ENCODE measurements at regions not wholly inside any gene's neighbourhood (a gene's known extent, or its start where the extent isn't known, plus 50 kb on each side); places are given as distances from the start of the nearest gene placed in this dataset.

DNA sequence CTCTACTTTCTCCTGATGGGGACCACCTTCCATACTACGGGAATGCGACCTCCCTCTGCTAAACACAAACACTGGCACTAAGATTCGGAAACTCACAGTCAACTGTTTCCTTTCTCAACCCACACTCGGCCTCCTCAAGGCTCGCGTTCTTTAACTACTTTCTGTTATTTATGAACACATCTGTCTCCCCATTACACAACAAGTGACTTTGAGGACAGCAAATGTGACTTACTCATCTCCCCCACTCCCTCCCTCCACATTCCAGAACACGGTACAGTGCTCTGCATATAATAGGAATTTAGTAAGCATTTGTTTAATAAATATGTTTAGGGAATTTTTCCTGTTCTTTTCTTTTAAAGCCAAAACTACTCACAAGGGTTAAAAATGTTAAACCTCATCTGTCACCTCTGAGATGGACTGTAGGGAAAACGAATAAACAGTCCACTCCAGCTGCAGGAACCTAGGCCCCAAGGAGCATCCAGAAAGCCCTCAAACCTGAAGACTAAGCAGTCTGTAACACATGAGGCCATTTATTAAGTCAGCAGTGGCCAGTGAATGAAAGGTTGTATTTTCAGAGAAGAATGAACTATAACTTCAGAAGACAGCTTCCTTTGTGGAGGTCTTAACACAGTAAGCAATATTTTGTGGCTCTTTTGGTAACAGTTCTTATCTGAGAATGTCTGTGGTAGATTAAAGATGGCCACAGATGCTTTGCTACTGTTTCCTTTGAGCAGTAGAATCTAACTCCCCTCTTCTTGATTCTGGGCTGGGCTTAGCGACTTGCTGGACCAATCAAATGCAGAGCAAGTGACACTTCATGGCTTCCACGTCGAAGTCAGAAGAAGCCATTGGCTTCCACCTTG lies 209.6 kb upstream of the DTNBP1 start:
- TF ChIP-seq ZNF274 (IDR thresholded peaks at IDR 0.05; ENCODE audit: low read depth, low read length): no peak
- H3K4me3 ChIP-seq (ENCODE audit: low read length): no peak overlapping the region

DNA sequence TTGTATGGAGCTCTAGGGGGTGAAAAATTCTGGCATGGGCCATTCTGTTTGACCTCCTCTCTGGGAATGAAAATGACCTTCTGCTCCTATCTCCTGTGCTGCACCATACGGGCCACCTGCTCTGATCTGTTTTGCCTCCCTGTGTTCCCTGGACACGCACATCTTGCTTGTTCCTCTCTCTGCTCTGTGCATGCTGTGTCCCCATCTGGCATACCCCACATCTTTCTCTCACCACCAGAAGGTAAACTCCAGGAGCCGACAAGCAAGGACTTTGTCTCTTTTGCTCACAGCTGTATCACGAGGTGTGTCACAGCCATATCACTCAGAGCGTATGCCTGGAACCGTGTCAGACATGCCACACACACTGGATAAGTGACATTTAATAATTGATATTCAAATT lies 208.4 kb upstream of the DTNBP1 start:
- H3K4me3 ChIP-seq (ENCODE audit: low read length): no peak overlapping the region
- no peak for TF ChIP-seq ZNF274 (IDR thresholded peaks at IDR 0.05; ENCODE audit: low read depth, low read length)

DNA sequence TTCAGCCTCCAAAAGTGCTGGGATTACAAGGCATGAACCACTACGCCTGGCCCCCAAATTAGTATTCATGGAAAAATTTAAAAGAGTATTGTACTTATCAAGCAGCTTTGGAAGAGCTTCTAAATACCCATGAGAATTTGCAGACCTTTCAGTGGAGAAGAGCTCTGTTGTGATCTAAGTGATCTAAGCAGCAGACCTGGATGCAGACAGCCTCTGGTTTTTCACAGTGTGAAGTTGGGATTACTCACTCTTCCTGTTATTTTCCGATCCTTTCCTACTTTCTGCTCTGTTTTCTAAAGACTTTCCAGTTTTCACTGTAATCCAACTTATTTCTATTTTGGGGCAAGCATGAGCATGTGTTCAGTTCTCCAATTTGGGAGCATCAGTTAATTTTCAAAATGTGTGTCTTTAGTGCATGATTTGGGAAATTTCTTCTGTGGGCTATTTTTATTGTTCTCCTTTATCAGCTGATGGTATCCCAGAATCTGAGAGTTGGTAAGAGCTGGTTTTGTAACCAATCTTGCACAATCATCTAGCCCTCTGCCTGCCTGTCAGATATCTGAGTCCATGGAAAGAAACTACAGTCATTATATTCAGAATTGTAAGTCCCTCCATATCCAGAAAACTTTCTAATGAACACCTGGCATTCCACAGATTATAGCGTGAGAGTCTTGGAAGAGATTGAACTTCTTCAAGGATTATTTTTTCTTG lies 207.7 kb upstream of the DTNBP1 start:
- H3K4me3 ChIP-seq (ENCODE audit: low read length): no peak overlapping the region
- TF ChIP-seq ZNF274 (IDR thresholded peaks at IDR 0.05; ENCODE audit: low read depth, low read length): no peak

DNA sequence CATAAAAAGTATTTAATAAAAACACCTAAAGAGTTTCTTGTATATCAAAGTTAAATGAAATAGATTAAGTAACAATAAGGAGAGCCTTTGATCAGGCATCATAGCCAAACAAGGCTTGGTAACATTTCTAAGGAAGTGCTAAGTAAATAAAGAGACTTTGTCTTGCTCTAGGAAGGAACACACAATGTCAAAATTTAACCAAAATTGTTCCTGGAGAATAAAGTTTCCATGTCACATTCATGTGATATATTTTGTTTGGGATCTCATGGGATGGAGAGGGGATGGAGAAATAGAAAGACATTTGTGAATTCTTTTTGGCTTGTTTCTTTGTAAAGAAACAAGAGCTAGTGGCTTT lies 201.9 kb upstream of the DTNBP1 start:
- H3K4me3 ChIP-seq (ENCODE audit: low read length): no peak overlapping the region
- TF ChIP-seq ZNF274 (IDR thresholded peaks at IDR 0.05; ENCODE audit: low read depth, low read length): no peak

DNA sequence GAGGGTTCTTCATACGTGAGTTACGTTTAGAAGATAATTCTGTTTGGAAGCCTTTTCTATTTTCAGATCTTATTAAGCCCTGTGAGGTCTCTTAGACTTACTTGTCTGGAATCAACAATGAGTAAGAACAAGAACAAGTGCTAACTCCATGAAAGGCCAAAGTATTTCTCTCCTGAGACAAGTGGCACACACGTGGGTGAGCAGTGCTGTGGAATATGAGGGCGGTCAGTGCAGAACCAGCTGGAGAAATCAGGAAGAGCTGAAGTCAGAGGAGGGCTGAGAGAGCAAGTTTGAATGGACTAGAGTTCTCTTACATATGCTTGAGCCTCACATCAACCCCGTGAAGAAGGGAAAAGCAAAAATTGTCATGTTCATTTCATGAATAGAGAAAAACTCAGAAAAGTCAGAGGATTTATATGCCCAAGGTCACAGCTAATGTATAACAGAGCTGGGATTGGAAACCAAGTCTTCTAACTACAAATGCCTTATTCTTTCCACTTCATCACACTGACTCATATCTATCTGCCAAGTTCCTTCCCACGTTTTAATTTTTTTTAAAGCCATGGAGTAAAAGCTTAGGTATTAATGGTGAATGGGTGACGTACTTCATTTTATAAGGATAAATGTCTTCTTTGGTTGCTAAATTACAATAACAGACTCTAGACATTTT lies 201.3 kb upstream of the DTNBP1 start:
- H3K4me3 ChIP-seq (ENCODE audit: low read length): no peak overlapping the region
- TF ChIP-seq ZNF274 (IDR thresholded peaks at IDR 0.05; ENCODE audit: low read depth, low read length): no peak

DNA sequence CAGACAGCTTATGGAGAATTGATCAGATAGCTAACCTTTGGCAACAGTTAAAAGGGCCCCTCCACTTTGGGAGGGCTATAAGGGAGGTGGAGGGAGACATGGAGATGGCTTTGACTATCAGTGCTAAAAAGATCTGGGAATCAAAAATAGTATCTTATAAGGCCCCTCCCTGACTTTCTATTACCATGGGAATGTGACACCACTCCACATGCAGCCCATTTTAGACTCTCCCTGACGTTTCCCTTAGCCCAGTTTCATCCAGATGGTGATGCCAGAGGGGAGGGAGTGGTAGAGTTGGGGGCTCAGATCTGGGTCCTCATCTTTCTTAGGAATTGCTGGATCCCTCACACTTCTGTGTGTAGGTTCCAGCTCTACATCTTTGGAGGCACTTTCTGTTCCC lies 200.0 kb upstream of the DTNBP1 start:
- no peak overlapping the region for H3K4me3 ChIP-seq (ENCODE audit: low read length)
- TF ChIP-seq ZNF274 (IDR thresholded peaks at IDR 0.05; ENCODE audit: low read depth, low read length): no peak

DNA sequence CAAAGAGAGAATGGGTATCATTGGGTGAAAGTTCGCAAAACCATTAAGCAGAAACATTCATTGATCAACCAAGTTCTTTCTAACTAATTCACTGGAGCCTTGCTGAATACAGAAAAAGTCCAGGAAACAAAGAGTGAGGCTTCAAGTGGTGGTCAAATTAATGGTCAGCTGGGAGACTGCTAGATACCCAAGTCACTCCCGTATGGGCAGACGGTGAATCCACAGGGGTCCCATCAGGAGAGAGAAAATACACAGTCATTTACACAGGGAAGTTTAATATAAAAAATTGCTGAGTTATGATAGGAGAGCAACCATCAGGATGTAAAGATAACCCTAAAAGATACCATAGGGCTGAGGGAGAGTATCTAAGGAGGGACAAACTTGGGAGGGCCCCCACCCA lies 198.7 kb upstream of the DTNBP1 start:
- no peak for TF ChIP-seq ZNF274 (IDR thresholded peaks at IDR 0.05; ENCODE audit: low read depth, low read length)
- H3K4me3 ChIP-seq (ENCODE audit: low read length): no peak overlapping the region

DNA sequence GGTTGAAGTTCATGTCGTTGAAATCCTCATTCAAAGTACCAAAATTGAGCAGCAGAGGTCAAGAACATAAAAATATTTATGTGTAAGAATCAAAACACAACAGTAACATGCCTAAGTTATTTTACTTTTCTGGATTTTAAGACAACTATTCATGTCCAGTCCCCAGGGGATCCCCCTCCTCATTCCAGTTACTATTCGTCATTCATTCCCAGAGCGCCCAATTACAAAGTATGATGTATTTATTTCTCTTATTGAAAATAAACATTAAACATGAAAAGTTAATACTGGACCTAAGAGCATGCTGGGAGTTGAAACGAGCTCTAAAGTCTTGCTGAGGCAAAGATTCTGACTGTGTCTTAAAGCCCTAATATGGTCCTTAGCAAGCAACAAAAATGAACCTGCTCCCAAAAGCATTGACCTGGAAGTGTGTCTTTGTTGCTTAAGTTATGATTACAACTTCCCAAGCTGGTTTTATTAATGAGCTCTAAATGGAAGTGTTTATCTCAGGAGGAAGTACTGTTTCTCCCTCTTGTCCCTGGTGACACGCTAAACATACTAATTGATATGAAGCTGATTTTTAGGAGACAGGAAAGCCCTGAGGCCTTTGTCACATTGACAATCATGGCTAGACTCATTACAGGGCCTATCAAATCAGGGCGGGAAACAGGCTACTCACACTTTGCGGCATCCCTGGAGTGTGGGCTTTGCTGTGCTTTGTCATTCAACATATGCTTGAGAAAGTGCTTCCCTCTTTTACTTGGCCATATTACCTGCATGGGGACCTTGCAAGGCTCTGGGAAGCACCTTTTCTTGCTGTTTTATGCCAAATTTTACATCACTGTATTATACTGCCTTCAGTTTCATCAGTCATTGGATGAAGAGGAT lies 192.2 kb upstream of the DTNBP1 start:
- H3K4me3 ChIP-seq (ENCODE audit: low read length): no peak overlapping the region
- TF ChIP-seq ZNF274 (IDR thresholded peaks at IDR 0.05; ENCODE audit: low read depth, low read length): no peak

DNA sequence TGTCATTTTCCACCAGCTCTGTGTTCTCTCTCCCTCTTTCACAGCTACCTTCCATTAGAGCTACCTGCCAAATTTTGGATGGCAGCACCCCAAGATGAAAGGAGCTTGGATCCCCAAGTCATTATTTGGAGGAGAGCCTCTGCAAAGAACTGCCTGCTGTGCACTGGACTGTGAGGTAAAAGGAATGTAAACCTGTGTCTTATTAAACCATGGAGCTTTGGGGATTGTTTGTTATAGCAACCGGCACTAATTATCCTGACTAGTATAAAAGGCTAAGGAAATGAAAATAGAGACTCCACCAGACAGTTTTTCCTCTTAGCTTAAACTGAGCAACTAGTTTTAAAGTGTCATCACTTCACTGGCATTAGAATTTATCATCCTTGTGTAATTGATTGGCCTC lies 191.6 kb upstream of the DTNBP1 start:
- H3K4me3 ChIP-seq (ENCODE audit: low read length): no peak overlapping the region
- no peak for TF ChIP-seq ZNF274 (IDR thresholded peaks at IDR 0.05; ENCODE audit: low read depth, low read length)

DNA sequence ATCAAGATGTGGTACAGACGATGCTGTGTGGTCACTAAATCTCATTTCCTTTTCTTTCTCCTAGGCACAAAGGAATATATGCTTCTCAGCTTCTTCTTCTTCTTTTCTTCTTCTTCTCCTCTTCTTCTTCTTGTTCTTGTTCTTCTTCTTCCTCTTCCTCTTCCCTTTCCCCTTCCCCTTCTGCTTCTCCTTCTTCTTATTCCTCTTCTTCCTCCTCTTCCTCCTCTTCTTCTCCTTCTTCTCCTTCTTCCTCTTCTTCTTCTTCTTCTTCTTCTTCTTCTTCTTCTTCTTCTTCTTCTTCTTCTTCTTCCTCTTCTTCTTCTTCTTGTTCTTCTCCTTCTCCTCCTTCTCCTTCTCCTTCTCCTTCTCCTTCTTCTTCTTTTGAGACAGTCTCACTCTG lies 190.4 kb upstream of the DTNBP1 start:
- no peak overlapping the region for H3K4me3 ChIP-seq (ENCODE audit: low read length)
- no peak for TF ChIP-seq ZNF274 (IDR thresholded peaks at IDR 0.05; ENCODE audit: low read depth, low read length)

DNA sequence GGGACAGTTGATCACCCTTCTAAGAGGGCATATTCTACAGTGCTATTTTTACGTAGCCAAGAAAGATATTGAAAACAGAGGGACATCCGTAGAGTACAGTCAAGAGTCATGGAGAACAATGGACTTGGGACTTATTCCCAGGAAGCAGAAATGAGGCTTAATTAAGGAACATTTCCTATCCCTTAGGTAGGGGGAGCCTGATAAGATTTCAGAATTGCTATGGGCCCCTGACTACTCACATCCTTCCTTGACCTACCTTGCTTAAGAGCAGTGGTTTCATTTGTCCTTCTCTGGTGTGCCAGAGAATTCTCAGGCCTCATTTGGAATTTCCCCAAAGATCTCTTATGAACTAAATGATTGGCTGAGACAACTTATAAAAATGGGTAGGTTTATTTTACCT lies 189.5 kb upstream of the DTNBP1 start:
- TF ChIP-seq ZNF274 (IDR thresholded peaks at IDR 0.05; ENCODE audit: low read depth, low read length): no peak
- H3K4me3 ChIP-seq (ENCODE audit: low read length): no peak overlapping the region

DNA sequence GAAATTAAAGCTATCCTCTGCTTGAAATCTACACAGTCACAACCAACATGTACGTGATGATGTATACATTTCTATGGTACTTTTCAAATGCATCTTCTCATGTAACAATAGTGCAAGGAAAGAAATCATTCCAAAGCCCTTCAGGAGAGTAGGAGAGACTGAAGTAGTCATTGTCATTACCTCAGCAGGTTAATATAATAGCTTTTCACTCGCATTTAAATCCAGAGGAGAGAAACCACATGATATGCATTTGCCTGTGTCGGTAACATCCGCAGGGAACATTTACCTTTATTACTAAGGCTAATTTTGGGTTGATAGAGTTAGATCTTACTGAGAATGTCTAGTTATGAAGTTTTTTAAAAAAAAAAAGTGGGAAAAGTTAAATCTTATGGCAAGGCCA lies 186.6 kb upstream of the DTNBP1 start:
- H3K4me3 ChIP-seq (ENCODE audit: low read length): no peak overlapping the region
- TF ChIP-seq ZNF274 (IDR thresholded peaks at IDR 0.05; ENCODE audit: low read depth, low read length): no peak

DNA sequence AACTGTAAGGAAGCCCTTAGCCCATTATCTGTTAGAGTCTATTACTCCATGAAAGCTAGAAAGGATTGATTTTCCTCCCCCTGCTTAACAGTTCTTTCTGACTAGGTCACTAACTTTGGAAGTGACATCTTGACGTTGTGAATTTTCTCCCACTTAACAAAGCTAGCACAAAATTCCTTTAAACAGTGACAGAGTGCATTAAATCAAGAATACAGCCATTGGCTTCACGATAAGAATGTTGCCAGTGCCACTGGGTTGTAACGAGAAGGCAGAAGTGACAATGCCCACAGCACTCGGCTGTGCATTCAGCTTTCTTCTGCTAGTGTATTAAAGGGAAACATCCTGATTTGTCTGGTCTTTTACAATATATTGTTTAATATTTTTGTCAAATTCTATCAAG lies 182.7 kb upstream of the DTNBP1 start:
- no peak overlapping the region for H3K4me3 ChIP-seq (ENCODE audit: low read length)
- TF ChIP-seq ZNF274 (IDR thresholded peaks at IDR 0.05; ENCODE audit: low read depth, low read length): no peak

DNA sequence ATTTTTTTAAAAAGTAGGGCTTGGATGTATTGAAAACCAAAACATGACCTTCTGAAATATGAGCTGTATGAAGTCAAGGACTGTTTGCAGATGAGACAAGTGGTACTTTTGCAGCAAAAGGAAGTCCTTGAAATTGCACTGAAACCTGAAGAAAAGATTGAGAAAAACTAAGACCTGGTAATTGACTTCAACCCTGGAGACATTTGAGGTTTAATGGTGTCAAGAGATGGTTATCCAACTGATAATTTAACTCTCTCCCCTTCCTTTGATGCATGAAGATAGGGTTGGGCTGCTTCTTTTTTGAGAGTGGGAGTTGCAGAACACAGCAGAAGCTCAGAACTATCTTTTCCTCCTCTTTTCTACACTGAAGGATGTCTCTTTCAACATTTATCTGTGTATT lies 180.9 kb upstream of the DTNBP1 start:
- no peak for TF ChIP-seq ZNF274 (IDR thresholded peaks at IDR 0.05; ENCODE audit: low read depth, low read length)
- no peak overlapping the region for H3K4me3 ChIP-seq (ENCODE audit: low read length)

Measured in GM08714 (cell line).